SK-N-SH (cell line): ENCODE measurements at regions not wholly inside any gene's neighbourhood (a gene's known extent, or its start where the extent isn't known, plus 50 kb on each side); places are given as distances from the start of the nearest gene placed in this dataset.

Source experiments
- CTCF ChIA-PET: fragments of 300-600, 350-600 bp; formaldehyde crosslinking; extraction: SDS; loops from one replicate; lab custom pipeline; 2021; lab: Yijun Ruan, JAX
- POLR2A ChIA-PET: fragments of 350-600 bp; sonication (Branson Sonifier 250); formaldehyde crosslinking; extraction: SDS; loops from one replicate; lab custom pipeline; 2020; ENCODE audit warnings: antibody characterized with exemption, inconsistent platforms; lab: Yijun Ruan, JAX
- DNase-seq: peaks from one replicate; pipeline ENCODE4 v3.0.0; 2012
- H2AFZ ChIP-seq: fragments of 200-600 bp; sonication (generic); 2 replicates; pipeline ENCODE4 v1.8.1; 2016; ENCODE audit warnings: antibody characterized with exemption, mild to moderate bottlenecking, low read depth
- H3F3A ChIP-seq: fragments of 200-600 bp; sonication (generic); replicated peaks from 2 replicates; pipeline ENCODE3; 2016; ENCODE audit warnings: antibody characterized with exemption, mild to moderate bottlenecking; ENCODE audit not compliant: insufficient read depth
- H3K27ac ChIP-seq, 2 experiments: fragments of 200-500 bp in 1 of 2; fragments of 200-600 bp in 1 of 2; sonication (Bioruptor generic) in 1 of 2; sonication (generic), shearing (Covaris generic) in 1 of 2; 2 replicates each; pipeline versions ENCODE4 v1.5.1 to v1.6.1; 2014 to 2016; ENCODE audit warnings: low read depth in 2 of 2, inconsistent platforms in 1 of 2, low read length in 1 of 2, mild to moderate bottlenecking in 1 of 2, mixed read lengths in 1 of 2
- H3K27me3 ChIP-seq: fragments of 200-600 bp; sonication (generic), shearing (Covaris generic); 2 replicates; pipeline ENCODE4 v1.6.1; 2016; ENCODE audit warnings: mixed run types; ENCODE audit not compliant: insufficient read depth
- H3K36me3 ChIP-seq, 2 experiments: fragments of 200-500 bp in 1 of 2; fragments of 200-600 bp in 1 of 2; sonication (Bioruptor generic) in 1 of 2; sonication (generic) in 1 of 2; replicated peaks in 1 of 2; 2 replicates each; pipeline versions ENCODE3 to v1.5.1; 2014 to 2016; ENCODE audit warnings: low read length in 1 of 2, mild to moderate bottlenecking in 1 of 2; ENCODE audit not compliant: insufficient read depth in 2 of 2, control insufficient read depth in 1 of 2
- H3K4me1 ChIP-seq, 2 experiments: fragments of 200-500 bp in 1 of 2; fragments of 200-600 bp in 1 of 2; sonication (Bioruptor generic) in 1 of 2; sonication (generic), shearing (Covaris generic) in 1 of 2; 2 replicates each; pipeline versions ENCODE4 v1.5.1 to v1.6.1; 2014 to 2016; ENCODE audit warnings: low read depth in 1 of 2, low read length in 1 of 2, mixed run types in 1 of 2; ENCODE audit not compliant: insufficient read depth in 2 of 2, control insufficient read depth in 1 of 2
- H3K4me2 ChIP-seq: fragments of 200-600 bp; sonication (generic), shearing (Covaris generic); 2 replicates; pipeline ENCODE4 v1.6.1; 2017; ENCODE audit warnings: mixed run types
- H3K4me3 ChIP-seq, 2 experiments: fragments of 200-500 bp in 1 of 2; fragments of 200-600 bp in 1 of 2; sonication (Bioruptor generic) in 1 of 2; sonication (generic), shearing (Covaris generic) in 1 of 2; 2 replicates each; pipeline versions ENCODE4 v1.5.1 to v1.8.1; 2014 to 2016; ENCODE audit warnings: low read depth in 2 of 2, inconsistent platforms in 1 of 2, low read length in 1 of 2, mild to moderate bottlenecking in 1 of 2, mixed read lengths in 1 of 2, moderate library complexity in 1 of 2
- H3K79me2 ChIP-seq: fragments of 200-600 bp; sonication (generic); 2 replicates; pipeline ENCODE4 v1.8.1; 2017; ENCODE audit warnings: mild to moderate bottlenecking; ENCODE audit not compliant: insufficient read depth
- H3K9ac ChIP-seq: fragments of 200-600 bp; sonication (generic); 2 replicates; pipeline ENCODE4 v1.6.1; 2017; ENCODE audit warnings: mixed run types
- H3K9me2 ChIP-seq: fragments of 200-600 bp; sonication (generic); 2 replicates; pipeline ENCODE4 v1.6.1; 2017; ENCODE audit warnings: mixed run types
- H3K9me3 ChIP-seq: fragments of 200-600 bp; sonication (generic); 2 replicates; pipeline ENCODE4 v1.6.1; 2017; ENCODE audit warnings: mixed run types, mild to moderate bottlenecking, moderate library complexity
- H4K20me1 ChIP-seq: fragments of 200-600 bp; sonication (generic); 2 replicates; pipeline ENCODE4 v1.6.1; 2017; ENCODE audit warnings: mild to moderate bottlenecking, mixed run types; ENCODE audit not compliant: insufficient read depth
- CHD2 ChIP-seq: fragments of 150-350 bp; IDR thresholded peaks from 2 replicates; pipeline ENCODE4 v1.6.1; 2018; ENCODE audit warnings: low read length; ENCODE audit not compliant: partially characterized antibody
- ELF1 ChIP-seq: IDR thresholded peaks from 2 replicates; pipeline ENCODE4 v1.4.0; 2012
- EP300 ChIP-seq, 2 experiments: IDR thresholded peaks; 2 replicates each; pipeline versions ENCODE4 v1.4.0 to v1.6.1; 2012; ENCODE audit warnings: borderline replicate concordance in 1 of 2, low read depth in 1 of 2, low read length in 1 of 2
- FOXJ3 ChIP-seq: sonication (generic); formaldehyde crosslinking; IDR thresholded peaks from 2 replicates; pipeline ENCODE4 v1.5.1; 2020; ENCODE audit warnings: mild to moderate bottlenecking, missing genetic modification reagents
- FOXM1 ChIP-seq: IDR thresholded peaks from 2 replicates; pipeline ENCODE4 v1.4.0; 2012; ENCODE audit warnings: low read depth, mild to moderate bottlenecking
- GABPA ChIP-seq: IDR thresholded peaks from 2 replicates; pipeline ENCODE4 v1.4.0; 2012; ENCODE audit warnings: low read depth, mild to moderate bottlenecking
- GATA2 ChIP-seq: sonication (generic); formaldehyde crosslinking; IDR thresholded peaks from 2 replicates; pipeline ENCODE4 v1.5.0; 2020; ENCODE audit warnings: mild to moderate bottlenecking, missing genetic modification reagents
- IRF3 ChIP-seq: fragments of 150-350 bp; IDR thresholded peaks from 2 replicates; pipeline ENCODE4 v1.6.1; 2016; ENCODE audit warnings: mild to moderate bottlenecking, low read depth, low read length
- MXI1 ChIP-seq: IDR thresholded peaks from 2 replicates; pipeline ENCODE4 v1.6.1; 2012; ENCODE audit warnings: mild to moderate bottlenecking, low read depth, low read length, improper control_type of control experiment
- PBX3 ChIP-seq: IDR thresholded peaks from 2 replicates; pipeline ENCODE4; 2012
- POLR2AphosphoS5 ChIP-seq: IDR thresholded peaks from 2 replicates; pipeline ENCODE4 v1.6.1; 2012; ENCODE audit warnings: low read depth, low read length
- RAD21 ChIP-seq: IDR thresholded peaks from 2 replicates; pipeline ENCODE4 v1.6.1; 2012; ENCODE audit warnings: mild to moderate bottlenecking, low read length
- RCOR1 ChIP-seq: fragments of 150-350 bp; IDR thresholded peaks from 2 replicates; pipeline ENCODE4 v1.6.1; 2017; ENCODE audit warnings: antibody characterized with exemption, low read length
- RFX5 ChIP-seq: IDR thresholded peaks from 2 replicates; pipeline ENCODE4 v1.6.1; 2012; ENCODE audit warnings: mild to moderate bottlenecking, improper control_type of control experiment, low read length
- TAF1 ChIP-seq: IDR thresholded peaks from 2 replicates; pipeline ENCODE4 v1.6.1; 2012; ENCODE audit warnings: low read depth, mild to moderate bottlenecking, low read length, moderate library complexity, borderline replicate concordance
- TCF12 ChIP-seq: IDR thresholded peaks from 2 replicates; pipeline ENCODE4 v1.4.0; 2012
- TEAD4 ChIP-seq: IDR thresholded peaks from 2 replicates; pipeline ENCODE4 v1.4.0; 2012; ENCODE audit warnings: mild to moderate bottlenecking, borderline replicate concordance; ENCODE audit not compliant: insufficient read depth
- ZBTB33 ChIP-seq: IDR thresholded peaks from 2 replicates; pipeline ENCODE4 v1.4.0; 2012; ENCODE audit warnings: low read depth, borderline replicate concordance
- WGBS: methylation state at CpG from one replicate; pipeline ENCODE4 v1.1.6; 2017; ENCODE audit warnings: low lambda C conversion rate; 5-methylcytosine and 5-hydroxymethylcytosine counted together

- Histone ChIP-seq H3K79me2 (no peaks in the 10 kb centered on the region), H3F3A (no peaks in the 10 kb centered on the region), H3K27ac (no peak overlapping the region), H2AFZ (no peak overlapping the region), H3K4me1 (no peaks in the 10 kb centered on the region), H4K20me1 (no peaks in the 10 kb centered on the region), H3K36me3 (no peaks in the 10 kb centered on the region), H3K9me3 (no peaks in the 10 kb centered on the region), H3K27me3 (no peaks in the 10 kb centered on the region), H3K9ac (no peak overlapping the region), H3K9me2 (no peaks in the 10 kb centered on the region), H3K4me2 (no peak overlapping the region), H3K4me3 (no peak overlapping the region)
- WGBS = 14% methylated on average over 5 of the region's 5 CpGs
- POLR2A ChIA-PET = no interaction called here
- DNase-seq = no peak
- TF ChIP-seq GATA2 (CRISPR knock-in tag) = no peak
- TF ChIP-seq ZBTB33 = no peak
- TF ChIP-seq RFX5 = no peak
- no peak for TF ChIP-seq IRF3
- TF ChIP-seq CHD2 = no peak
- TF ChIP-seq EP300 (IDR thresholded peaks at IDR 0.05; ENCODE audit: borderline replicate concordance in 1 of 2, low read depth in 1 of 2, low read length in 1 of 2) = no peak
- TF ChIP-seq TCF12 = no peak
- CTCF ChIA-PET = no interaction called here
These were observed 434.9 kb downstream of the TFAP2A start for GRCh38 chr6:9979996-9980395.

GRCh38 chr6:9978480-9978879 lies 436.4 kb downstream of the TFAP2A start:
- no peak overlapping the region for H3K4me3 ChIP-seq
- ChIA-PET CTCF (no interaction called here), POLR2A (no interaction called here)
- TF ChIP-seq ELF1 (no peak), RAD21 (no peak), CHD2 (no peak), FOXJ3 (CRISPR knock-in tag) (no peak), RCOR1 (no peak), POLR2AphosphoS5 (no peak), TAF1 (no peak), TEAD4 (no peak), GABPA (no peak), IRF3 (no peak), PBX3 (no peak), TCF12 (no peak), RFX5 (no peak), MXI1 (no peak), ZBTB33 (no peak), FOXM1 (no peak)
- TF ChIP-seq, all 33 proteins: peak for 0
- Histone ChIP-seq H3K79me2 (no peaks in the 10 kb centered on the region), H3K27me3 (no peaks in the 10 kb centered on the region; the same call in 1 of the 2 replicates), H3K27ac (no peak overlapping the region), H3K4me2 (no peak overlapping the region), H3F3A (no peaks in the 10 kb centered on the region), H3K36me3 (no peaks in the 10 kb centered on the region), H3K9ac (no peak overlapping the region), H2AFZ (no peak overlapping the region), H3K4me1 (no peaks in the 10 kb centered on the region), H4K20me1 (no peaks in the 10 kb centered on the region), H3K9me3 (no peaks in the 10 kb centered on the region), H3K9me2 (no peaks in the 10 kb centered on the region)
- DNase-seq = no peak
- WGBS = 11% methylated on average over 6 of the region's 6 CpGs
